Panc1 (cell line): ENCODE measurements at regions not wholly inside any gene's neighbourhood (a gene's known extent, or its start where the extent isn't known, plus 50 kb on each side); places are given as distances from the start of the nearest gene placed in this dataset.

Source experiments
- ATAC-seq: fragments of 200-7000 bp; cut with Tn5 transposase; 2 replicates; pipeline ENCODE4 v1.9.1; 2020; ENCODE audit warnings: mild to moderate bottlenecking, moderate library complexity
- BruUV-seq: library from RNA; stranded (reverse); fragments of 400-500 nt; replicated peaks from 2 replicates; lab custom pipeline; 2021; lab: Mats Ljungman, UMichigan
- CTCF ChIA-PET: fragments of 300-600 bp; sonication (Branson Sonifier 250); formaldehyde crosslinking; loops from one replicate; lab custom pipeline; 2022; ENCODE audit warnings: antibody characterized with exemption; lab: Charles Lee
- POLR2A ChIA-PET: fragments of 300-600 bp; sonication (Branson Sonifier 250); formaldehyde crosslinking; loops from one replicate; lab custom pipeline; 2022; ENCODE audit warnings: antibody characterized with exemption; lab: Charles Lee
- DNase-seq: peaks from one replicate; pipeline ENCODE4 v3.0.0-alpha.2; 2010; ENCODE audit warnings: low read depth, low spot score
- H3K27ac ChIP-seq: 2 replicates; pipeline ENCODE4 v1.5.1; 2011; ENCODE audit warnings: mild to moderate bottlenecking, low read length, inconsistent platforms
- H3K27me3 ChIP-seq: fragments of 200-500 bp; sonication (Bioruptor generic); 2 replicates; pipeline ENCODE4 v1.6.0; 2014; ENCODE audit warnings: low read length, inconsistent platforms; ENCODE audit not compliant: control insufficient read depth, insufficient read depth
- H3K36me3 ChIP-seq: fragments of 200-500 bp; sonication (Bioruptor generic); 2 replicates; pipeline ENCODE4 v1.5.1; 2014; ENCODE audit warnings: inconsistent platforms, mild to moderate bottlenecking, low read length, moderate library complexity; ENCODE audit not compliant: control insufficient read depth, insufficient read depth
- H3K4me1 ChIP-seq: 2 replicates; pipeline ENCODE4 v1.5.1; 2011; ENCODE audit warnings: inconsistent platforms, mild to moderate bottlenecking, low read length, moderate library complexity; ENCODE audit not compliant: control insufficient read depth, insufficient read depth
- H3K4me3 ChIP-seq, 2 experiments: 2 replicates each; pipeline ENCODE4 v1.5.1; 2011 to 2012; ENCODE audit warnings: low read depth in 2 of 2, low read length in 2 of 2, mild to moderate bottlenecking in 2 of 2, inconsistent platforms in 1 of 2, moderate library complexity in 1 of 2
- H3K9me3 ChIP-seq: fragments of 200-500 bp; sonication (Bioruptor generic); 2 replicates; pipeline ENCODE4 v1.5.1; 2014; ENCODE audit warnings: low read depth, mild to moderate bottlenecking, inconsistent platforms, low read length, moderate library complexity; ENCODE audit not compliant: control insufficient read depth, insufficient read depth
- POLR2AphosphoS5 ChIP-seq: IDR thresholded peaks from 2 replicates; pipeline ENCODE4 v1.6.1; 2012; ENCODE audit warnings: mild to moderate bottlenecking, low read depth, low read length, moderate library complexity
- SIN3A ChIP-seq: IDR thresholded peaks from 2 replicates; pipeline ENCODE4 v1.6.1; 2012; ENCODE audit warnings: low read depth, mild to moderate bottlenecking, low read length, moderate library complexity, borderline replicate concordance; ENCODE audit not compliant: insufficient read depth
- TCF7L2 ChIP-seq: IDR thresholded peaks from 2 replicates; pipeline ENCODE4 v1.6.1; 2011; ENCODE audit warnings: mild to moderate bottlenecking, low read depth, low read length, inconsistent platforms
- in situ Hi-C: cut with HindIII; loops from 2 replicates; pipeline ENCODE4 v1.10.0; 2016; ENCODE audit warnings: low sequenced_read_pairs, low pct_unique_long_range_greater_than_20kb
- intact Hi-C: fragments of 100-400 bp; cut with micrococcal nuclease; formaldehyde crosslinking; loops from one replicate; pipeline ENCODE4 v1.10.0; 2022; ENCODE audit not compliant: unreplicated experiment
- TF ChIP-seq, protein P1 (sequence below), 2 experiments: IDR thresholded peaks; 2 replicates each; pipeline ENCODE4 v1.6.1; 2011 to 2012; ENCODE audit warnings: low read depth in 2 of 2, control low read depth in 1 of 2, low read length in 1 of 2, mild to moderate bottlenecking in 1 of 2, moderate library complexity in 1 of 2; ENCODE audit not compliant: insufficient read depth in 1 of 2
- TF ChIP-seq, protein P2 (sequence below): fragments of 450-650 bp; IDR thresholded peaks from 2 replicates; pipeline ENCODE4 v1.5.1; 2017; ENCODE audit warnings: mild to moderate bottlenecking

DNA sequence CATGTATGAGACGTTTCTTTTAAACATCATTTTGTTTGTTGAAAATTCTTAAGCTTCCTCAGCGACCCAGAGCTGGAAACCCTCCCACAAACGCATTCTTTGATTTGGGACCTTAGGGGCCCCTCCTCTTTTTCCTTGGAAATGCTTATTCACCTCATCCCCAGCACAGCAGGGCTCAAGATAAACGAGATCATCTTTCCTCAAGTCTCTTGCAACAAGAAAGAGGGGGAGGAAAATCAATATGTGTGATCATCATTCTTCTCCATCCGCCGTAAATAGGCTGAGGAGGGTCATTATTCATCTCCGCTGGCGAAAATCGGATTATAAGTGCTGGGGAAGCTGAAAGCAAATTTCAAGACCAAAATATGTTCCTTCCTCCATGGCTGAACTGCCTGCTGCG, 1415.2 kb downstream of the AACS start:
- Histone ChIP-seq H3K9me3 (no peaks in the 10 kb centered on the region), H3K36me3 (no peaks in the 10 kb centered on the region), H3K27me3 (no peaks in the 10 kb centered on the region), H3K4me1 (no peaks in the 10 kb centered on the region), H3K4me3 (no peak overlapping the region), H3K27ac (no peak overlapping the region)
- DNase-seq (no peak), ATAC-seq (no peak)
- CTCF ChIA-PET, result no interaction called here
- POLR2A ChIA-PET, result no interaction called here
- BruUV-seq, result no TSS peak
- in situ Hi-C loops (no loop called here), intact Hi-C loops (no loop called here)
- TF ChIP-seq, protein P1, sequence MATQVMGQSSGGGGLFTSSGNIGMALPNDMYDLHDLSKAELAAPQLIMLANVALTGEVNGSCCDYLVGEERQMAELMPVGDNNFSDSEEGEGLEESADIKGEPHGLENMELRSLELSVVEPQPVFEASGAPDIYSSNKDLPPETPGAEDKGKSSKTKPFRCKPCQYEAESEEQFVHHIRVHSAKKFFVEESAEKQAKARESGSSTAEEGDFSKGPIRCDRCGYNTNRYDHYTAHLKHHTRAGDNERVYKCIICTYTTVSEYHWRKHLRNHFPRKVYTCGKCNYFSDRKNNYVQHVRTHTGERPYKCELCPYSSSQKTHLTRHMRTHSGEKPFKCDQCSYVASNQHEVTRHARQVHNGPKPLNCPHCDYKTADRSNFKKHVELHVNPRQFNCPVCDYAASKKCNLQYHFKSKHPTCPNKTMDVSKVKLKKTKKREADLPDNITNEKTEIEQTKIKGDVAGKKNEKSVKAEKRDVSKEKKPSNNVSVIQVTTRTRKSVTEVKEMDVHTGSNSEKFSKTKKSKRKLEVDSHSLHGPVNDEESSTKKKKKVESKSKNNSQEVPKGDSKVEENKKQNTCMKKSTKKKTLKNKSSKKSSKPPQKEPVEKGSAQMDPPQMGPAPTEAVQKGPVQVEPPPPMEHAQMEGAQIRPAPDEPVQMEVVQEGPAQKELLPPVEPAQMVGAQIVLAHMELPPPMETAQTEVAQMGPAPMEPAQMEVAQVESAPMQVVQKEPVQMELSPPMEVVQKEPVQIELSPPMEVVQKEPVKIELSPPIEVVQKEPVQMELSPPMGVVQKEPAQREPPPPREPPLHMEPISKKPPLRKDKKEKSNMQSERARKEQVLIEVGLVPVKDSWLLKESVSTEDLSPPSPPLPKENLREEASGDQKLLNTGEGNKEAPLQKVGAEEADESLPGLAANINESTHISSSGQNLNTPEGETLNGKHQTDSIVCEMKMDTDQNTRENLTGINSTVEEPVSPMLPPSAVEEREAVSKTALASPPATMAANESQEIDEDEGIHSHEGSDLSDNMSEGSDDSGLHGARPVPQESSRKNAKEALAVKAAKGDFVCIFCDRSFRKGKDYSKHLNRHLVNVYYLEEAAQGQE (IDR thresholded peaks at IDR 0.05; ENCODE audit: insufficient read depth in 1 of 2, low read depth in 2 of 2, low read length in 1 of 2), result no peak
- TF ChIP-seq, protein P2, sequence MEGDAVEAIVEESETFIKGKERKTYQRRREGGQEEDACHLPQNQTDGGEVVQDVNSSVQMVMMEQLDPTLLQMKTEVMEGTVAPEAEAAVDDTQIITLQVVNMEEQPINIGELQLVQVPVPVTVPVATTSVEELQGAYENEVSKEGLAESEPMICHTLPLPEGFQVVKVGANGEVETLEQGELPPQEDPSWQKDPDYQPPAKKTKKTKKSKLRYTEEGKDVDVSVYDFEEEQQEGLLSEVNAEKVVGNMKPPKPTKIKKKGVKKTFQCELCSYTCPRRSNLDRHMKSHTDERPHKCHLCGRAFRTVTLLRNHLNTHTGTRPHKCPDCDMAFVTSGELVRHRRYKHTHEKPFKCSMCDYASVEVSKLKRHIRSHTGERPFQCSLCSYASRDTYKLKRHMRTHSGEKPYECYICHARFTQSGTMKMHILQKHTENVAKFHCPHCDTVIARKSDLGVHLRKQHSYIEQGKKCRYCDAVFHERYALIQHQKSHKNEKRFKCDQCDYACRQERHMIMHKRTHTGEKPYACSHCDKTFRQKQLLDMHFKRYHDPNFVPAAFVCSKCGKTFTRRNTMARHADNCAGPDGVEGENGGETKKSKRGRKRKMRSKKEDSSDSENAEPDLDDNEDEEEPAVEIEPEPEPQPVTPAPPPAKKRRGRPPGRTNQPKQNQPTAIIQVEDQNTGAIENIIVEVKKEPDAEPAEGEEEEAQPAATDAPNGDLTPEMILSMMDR, result no peak
- TF ChIP-seq TCF7L2 (no peak), SIN3A (no peak), POLR2AphosphoS5 (no peak)

DNA sequence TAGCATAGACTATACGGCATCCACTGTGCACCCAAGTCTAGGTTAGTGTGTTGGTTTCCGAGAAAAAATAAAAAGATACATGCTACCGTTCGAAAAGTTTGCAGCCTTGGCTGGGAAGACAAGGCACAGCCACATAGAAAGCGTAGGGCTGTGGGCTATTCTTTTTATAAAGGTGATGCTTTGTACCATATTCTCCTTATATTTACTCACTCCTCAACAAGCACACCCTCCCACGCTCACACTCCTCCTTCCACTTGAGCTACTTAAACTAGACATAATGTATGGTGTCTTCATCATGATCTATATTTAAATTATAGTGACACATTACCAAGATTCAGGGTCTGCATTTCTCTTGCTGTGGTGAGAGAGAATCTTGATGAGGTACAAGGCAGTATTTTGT, 1416.5 kb downstream of the AACS start:
- H3K9me3 ChIP-seq, result no peaks in the 10 kb centered on the region
- DNase-seq (no peak), ATAC-seq (no peak)
- H3K4me3 ChIP-seq, result no peak overlapping the region
- H3K27ac ChIP-seq, result no peak overlapping the region
- no peaks in the 10 kb centered on the region for H3K36me3 ChIP-seq
- CTCF ChIA-PET, result no interaction called here
- POLR2A ChIA-PET, result no interaction called here
- BruUV-seq, result no TSS peak
- intact Hi-C loops, result no loop called here
- in situ Hi-C loops, result no loop called here
- TF ChIP-seq, protein P2, result no peak
- TF ChIP-seq TCF7L2, result no peak
- TF ChIP-seq, protein P1 (IDR thresholded peaks at IDR 0.05; ENCODE audit: insufficient read depth in 1 of 2, low read depth in 2 of 2, low read length in 1 of 2), result no peak
- TF ChIP-seq SIN3A, result no peak
- TF ChIP-seq POLR2AphosphoS5, result no peak
- no peaks in the 10 kb centered on the region for H3K27me3 ChIP-seq
- H3K4me1 ChIP-seq, result no peaks in the 10 kb centered on the region
